Gastroesophageal sphincter (tissue), 4 donors: ENCODE measurements at regions not wholly inside any gene's neighbourhood (a gene's known extent, or its start where the extent isn't known, plus 50 kb on each side); places are given as distances from the start of the nearest gene placed in this dataset.

ENCODE experiments used
- ATAC-seq: fragments of 150-250 bp; one replicate; pipeline ENCODE4 v1.9.1; 2016; ENCODE audit warnings: mild to moderate bottlenecking, moderate library complexity
- H3K27ac ChIP-seq, 4 donors: fragments of 200-600 bp; sonication (generic) in 3 of 4; 1 replicate in 3 of 4; 2 replicates in 1 of 4; pipeline ENCODE4 v1.5.1; 2016 to 2019
- H3K27me3 ChIP-seq: fragments of 200-600 bp; sonication (generic); one replicate; pipeline ENCODE4 v1.5.1; 2019
- H3K36me3 ChIP-seq, 2 donors: fragments of 200-600 bp; sonication (generic); one replicate each; pipeline ENCODE4 v1.5.1; 2019; ENCODE audit warnings: control low read depth in 1 of 2
- H3K4me1 ChIP-seq, 3 donors: fragments of 200-600 bp; sonication (generic); 1 replicate in 2 of 3; 2 replicates in 1 of 3; pipeline ENCODE4 v1.5.1; 2016 to 2019; ENCODE audit warnings: control low read depth in 2 of 3
- H3K4me3 ChIP-seq, 2 donors: fragments of 200-600 bp; sonication (generic); one replicate each; pipeline ENCODE4 v1.5.1; 2019; ENCODE audit warnings: mild to moderate bottlenecking in 1 of 2, moderate library complexity in 1 of 2
- H3K9me3 ChIP-seq, 3 donors: fragments of 200-600 bp; sonication (generic); one replicate each; pipeline ENCODE4 v1.5.1; 2017 to 2019; ENCODE audit warnings: control low read depth in 2 of 3
- CTCF ChIP-seq, 4 experiments: fragments of 200-600 bp in 2 of 4; fragments of 450-650 bp in 2 of 4; sonication (generic) in 1 of 4; IDR thresholded peaks; one replicate each; pipeline ENCODE4 v1.5.1; 2017 to 2019; ENCODE audit warnings: antibody characterized with exemption in 4 of 4, mild to moderate bottlenecking in 2 of 4, moderate library complexity in 2 of 4
- EP300 ChIP-seq: sonication (generic); formaldehyde crosslinking; IDR thresholded peaks from one replicate; pipeline ENCODE4 v1.6.1; 2017; ENCODE audit warnings: antibody characterized with exemption, mild to moderate bottlenecking
- POLR2A ChIP-seq, 2 donors: fragments of 450-650 bp; IDR thresholded peaks; one replicate each; pipeline ENCODE4 v1.6.1; 2017; ENCODE audit warnings: antibody characterized with exemption in 2 of 2, mild to moderate bottlenecking in 2 of 2, moderate library complexity in 1 of 2
- POLR2AphosphoS5 ChIP-seq: sonication (generic); formaldehyde crosslinking; IDR thresholded peaks from one replicate; pipeline ENCODE4 v1.6.1; 2017; ENCODE audit warnings: antibody characterized with exemption
- WGBS, 2 donors: methylation state at CpG; one replicate each; pipeline ENCODE4 v1.1.5; 2018; ENCODE audit warnings: low coverage in 1 of 2; 5-methylcytosine and 5-hydroxymethylcytosine counted together

DNA sequence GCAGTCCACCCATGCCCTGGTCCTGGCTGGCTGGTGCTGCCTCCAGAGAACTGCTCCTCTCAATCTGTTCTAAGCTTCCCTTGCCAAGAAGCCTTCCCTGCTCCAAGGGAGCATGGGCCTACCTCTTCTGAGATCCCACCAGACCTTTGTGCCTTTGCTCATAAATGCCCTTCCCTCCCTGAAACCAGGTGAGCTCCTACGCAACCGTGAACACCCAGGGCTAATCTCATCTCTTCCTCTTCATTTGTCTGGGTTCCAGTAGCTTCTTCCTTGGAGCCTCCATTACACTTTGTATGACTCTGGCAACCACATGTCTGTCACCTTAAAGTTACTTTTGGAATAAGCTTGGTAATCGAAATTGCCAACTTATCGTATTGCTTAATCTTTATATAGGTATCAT, 270.6 kb downstream of the PBX3 start:
- TF ChIP-seq EP300 (no peak), POLR2AphosphoS5 (no peak), POLR2A (IDR thresholded peaks at IDR 0.05) (no peak), CTCF (IDR thresholded peaks at IDR 0.05) (no peak)
- Histone ChIP-seq H3K27ac (no peak overlapping the region), H3K36me3 (no peaks in the 10 kb centered on the region), H3K4me3 (no peak overlapping the region), H3K4me1 (no peaks in the 10 kb centered on the region), H3K9me3 (no peaks in the 10 kb centered on the region), H3K27me3 (no peaks in the 10 kb centered on the region)
- ATAC-seq, result no peak
- 87 to 98% methylated on average over 4 of the region's 4 CpGs for WGBS, 2 donors

DNA sequence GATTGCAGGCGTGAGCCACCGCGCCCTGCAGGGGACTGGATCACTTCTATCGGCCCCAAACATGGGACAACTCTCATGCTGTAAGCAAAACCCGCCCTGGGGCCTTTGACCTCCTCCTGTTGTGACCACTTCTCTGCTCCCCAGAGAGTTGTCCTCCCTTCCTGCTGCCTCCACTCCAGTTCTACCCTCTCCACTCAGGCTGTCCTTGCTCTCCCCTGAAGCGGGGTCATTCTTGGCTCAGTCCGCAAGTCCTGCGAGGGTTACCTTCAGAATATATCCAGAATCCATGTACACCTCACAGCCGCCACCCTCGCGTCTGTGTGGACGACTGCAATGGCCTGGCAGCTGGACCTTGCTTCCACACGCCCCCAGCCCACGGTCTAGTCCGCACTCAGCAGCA, 273.7 kb downstream of the PBX3 start:
- Histone ChIP-seq H3K9me3 (no peaks in the 10 kb centered on the region), H3K4me1 (no peaks in the 10 kb centered on the region), H3K4me3 (no peak overlapping the region), H3K36me3 (no peaks in the 10 kb centered on the region), H3K27me3 (no peaks in the 10 kb centered on the region), H3K27ac (no peak overlapping the region)
- no peak for TF ChIP-seq POLR2AphosphoS5
- TF ChIP-seq EP300, result no peak
- no peak for TF ChIP-seq POLR2A (IDR thresholded peaks at IDR 0.05)
- no peak for TF ChIP-seq CTCF (IDR thresholded peaks at IDR 0.05)
- no peak for ATAC-seq
- WGBS, 2 donors, result 83% methylated on average over 4 to 14 of the region's 15 CpGs

GRCh38 chr9:126023962-126024361, 276.8 kb downstream of the PBX3 start:
- WGBS, 2 donors, result 91% methylated on average over 13 of the region's 15 CpGs; no CpG with 5 or more reads in 1 of the 2 donors
- H3K27ac ChIP-seq, result no peak overlapping the region
- H3K9me3 ChIP-seq, result no peaks in the 10 kb centered on the region
- H3K4me3 ChIP-seq, result no peak overlapping the region
- no peaks in the 10 kb centered on the region for H3K36me3 ChIP-seq
- ATAC-seq, result no peak
- H3K4me1 ChIP-seq, result no peaks in the 10 kb centered on the region
- no peaks in the 10 kb centered on the region for H3K27me3 ChIP-seq
- TF ChIP-seq POLR2A (IDR thresholded peaks at IDR 0.05), result no peak
- no peak for TF ChIP-seq POLR2AphosphoS5
- no peak for TF ChIP-seq CTCF (IDR thresholded peaks at IDR 0.05)
- TF ChIP-seq EP300, result no peak

- 40 to 78% methylated on average over 3 to 5 of the region's 13 CpGs for WGBS, 2 donors
Observed at GRCh38 chr9:126024581-126025230, 277.5 kb downstream of the PBX3 start.

More at GRCh38 chr9:126024581-126025230, 277.5 kb downstream of the PBX3 start:
- no peaks in the 10 kb centered on the region for H3K36me3 ChIP-seq
- no peak for ATAC-seq
- no peak overlapping the region for H3K4me3 ChIP-seq
- no peaks in the 10 kb centered on the region for H3K27me3 ChIP-seq
- no peaks in the 10 kb centered on the region for H3K4me1 ChIP-seq
- no peak overlapping the region for H3K27ac ChIP-seq
- no peaks in the 10 kb centered on the region for H3K9me3 ChIP-seq
- TF ChIP-seq CTCF (IDR thresholded peaks at IDR 0.05), result no peak
- no peak for TF ChIP-seq EP300
- no peak for TF ChIP-seq POLR2A (IDR thresholded peaks at IDR 0.05)
- TF ChIP-seq POLR2AphosphoS5, result no peak
